Vagina (tissue), 2 donors: ENCODE measurements at regions not wholly inside any gene's neighbourhood (a gene's known extent, or its start where the extent isn't known, plus 50 kb on each side); places are given as distances from the start of the nearest gene placed in this dataset.
"Not testable (repeated sequence)": the region's sequence is repeated elsewhere in the genome, so short reads cannot be mapped to it uniquely, and the experiment has no call there.

Experiments used
- DNase-seq, 2 donors: peaks; one replicate each; pipeline ENCODE4 v3.0.0-alpha.2; 2017; ENCODE audit errors: extremely low spot score in 2 of 2
- H3K27ac ChIP-seq: fragments of 200-600 bp; sonication (generic); one replicate; pipeline ENCODE4 v1.5.1; 2019
- H3K27me3 ChIP-seq: fragments of 200-600 bp; sonication (generic); one replicate; pipeline ENCODE4 v1.5.1; 2019
- H3K36me3 ChIP-seq, 2 donors: fragments of 200-600 bp; sonication (generic); one replicate each; pipeline ENCODE4 v1.5.1; 2017 to 2019
- H3K4me1 ChIP-seq: fragments of 200-600 bp; sonication (generic); one replicate; pipeline ENCODE4 v1.5.1; 2019
- H3K4me3 ChIP-seq, 2 donors: fragments of 200-600 bp; sonication (generic); 1 replicate in 1 of 2; 2 replicates in 1 of 2; pipeline ENCODE4 v1.5.1; 2016 to 2019
- H3K9me3 ChIP-seq: fragments of 200-600 bp; sonication (generic); one replicate; pipeline ENCODE4 v1.5.1; 2019
- POLR2A ChIP-seq, 2 donors: fragments of 450-650 bp; IDR thresholded peaks; one replicate each; pipeline ENCODE4 v1.6.1; 2017; ENCODE audit warnings: antibody characterized with exemption in 2 of 2, mild to moderate bottlenecking in 2 of 2, moderate library complexity in 2 of 2
- POLR2AphosphoS5 ChIP-seq, 2 donors: sonication (generic); formaldehyde crosslinking; IDR thresholded peaks; one replicate each; pipeline ENCODE4 v1.9.0; 2017; ENCODE audit warnings: antibody characterized with exemption in 2 of 2, mild to moderate bottlenecking in 2 of 2, low read depth in 1 of 2; ENCODE audit not compliant: insufficient read depth in 1 of 2
- intact Hi-C: fragments of 100-400 bp; cut with DNase I; formaldehyde crosslinking; loops from one replicate; pipeline ENCODE4 v1.15.1; 2023
- TF ChIP-seq, protein P1 (sequence below), 3 experiments: fragments of 450-650 bp in 2 of 3; fragments of 200-600 bp in 1 of 3; sonication (generic) in 1 of 3; IDR thresholded peaks; one replicate each; pipeline ENCODE4 v1.5.1; 2017 to 2019; ENCODE audit warnings: antibody characterized with exemption in 3 of 3, mild to moderate bottlenecking in 2 of 3, moderate library complexity in 2 of 3

DNA sequence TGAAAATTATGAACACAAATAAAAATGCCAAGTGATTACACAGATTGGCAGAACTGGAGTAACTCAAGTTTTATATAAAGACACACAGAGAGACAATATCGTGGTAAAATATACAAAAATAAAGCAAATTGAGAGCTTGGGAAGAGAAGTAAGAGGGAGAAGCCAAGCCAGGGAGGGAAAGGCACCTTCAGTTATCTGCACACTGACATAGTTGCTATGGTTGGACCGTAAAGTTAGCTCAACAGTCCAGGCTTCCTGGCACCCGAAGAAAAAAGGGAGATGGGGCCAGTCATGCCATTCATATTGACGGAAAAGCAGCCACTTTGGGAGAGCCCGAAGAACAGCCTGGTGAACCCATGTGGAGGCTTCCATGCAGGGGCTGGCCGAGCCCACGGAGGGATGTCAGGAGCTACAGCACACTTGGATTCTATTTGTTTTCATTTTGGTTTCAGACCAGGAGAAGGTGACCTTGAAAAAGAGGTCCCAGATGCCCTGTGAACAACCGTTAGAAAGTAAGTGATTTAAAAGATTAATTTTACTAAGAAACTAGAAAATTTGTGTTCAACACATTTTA, 177.1 kb upstream of the IRF2BP2 start:
- H3K27me3 ChIP-seq, H3K36me3 ChIP-seq, H3K27ac ChIP-seq, H3K4me1 ChIP-seq, intact Hi-C loops, H3K9me3 ChIP-seq, H3K4me3 ChIP-seq, DNase-seq: not testable (repeated sequence)

DNA sequence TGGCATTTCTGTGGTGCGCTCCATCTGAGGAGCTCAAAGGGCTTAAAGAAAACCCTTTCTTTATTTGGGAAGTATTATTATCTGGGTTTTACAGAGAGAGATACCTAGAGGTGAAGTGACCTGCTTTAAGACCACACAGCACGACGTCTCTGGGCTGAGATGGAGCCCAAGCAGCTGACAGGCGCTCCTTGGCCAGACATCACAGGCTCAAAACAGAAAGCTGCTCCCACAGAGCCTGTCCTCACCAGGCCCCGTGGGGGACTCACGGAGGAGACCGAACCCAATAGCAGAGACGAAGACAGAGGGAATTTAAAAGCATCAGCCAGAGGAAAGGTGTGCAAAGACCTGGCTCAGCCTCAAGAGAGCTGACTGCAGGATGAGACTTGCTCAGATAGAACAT, 175.9 kb upstream of the IRF2BP2 start:
- H3K4me1 ChIP-seq, DNase-seq, H3K27me3 ChIP-seq, H3K4me3 ChIP-seq, H3K9me3 ChIP-seq, H3K27ac ChIP-seq, H3K36me3 ChIP-seq, intact Hi-C loops: not testable (repeated sequence)

DNA sequence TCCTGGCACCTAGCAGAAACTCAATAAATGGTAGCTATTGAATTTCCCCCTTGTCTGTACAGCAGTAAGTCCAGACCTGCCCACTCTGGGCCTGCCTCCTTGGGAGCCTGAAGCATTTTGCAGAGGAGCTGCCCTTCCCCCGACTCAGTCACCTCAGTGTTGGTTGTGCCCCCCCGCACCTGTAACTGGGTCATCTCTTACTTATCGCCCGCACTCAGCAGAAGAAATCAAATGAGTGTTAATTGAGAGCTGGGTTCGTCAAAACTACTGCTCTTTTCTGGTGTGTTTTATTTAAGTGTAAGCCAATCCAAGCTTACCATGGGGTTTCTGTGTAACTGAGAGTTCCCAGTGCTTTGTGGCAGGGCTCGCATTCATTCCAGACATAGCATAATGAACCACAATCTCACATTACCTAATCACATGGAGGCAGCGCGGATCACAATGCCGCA, 175.5 kb upstream of the IRF2BP2 start:
- H3K4me1 ChIP-seq, H3K4me3 ChIP-seq, H3K9me3 ChIP-seq, intact Hi-C loops, H3K36me3 ChIP-seq, DNase-seq, H3K27me3 ChIP-seq, H3K27ac ChIP-seq: not testable (repeated sequence)

DNA sequence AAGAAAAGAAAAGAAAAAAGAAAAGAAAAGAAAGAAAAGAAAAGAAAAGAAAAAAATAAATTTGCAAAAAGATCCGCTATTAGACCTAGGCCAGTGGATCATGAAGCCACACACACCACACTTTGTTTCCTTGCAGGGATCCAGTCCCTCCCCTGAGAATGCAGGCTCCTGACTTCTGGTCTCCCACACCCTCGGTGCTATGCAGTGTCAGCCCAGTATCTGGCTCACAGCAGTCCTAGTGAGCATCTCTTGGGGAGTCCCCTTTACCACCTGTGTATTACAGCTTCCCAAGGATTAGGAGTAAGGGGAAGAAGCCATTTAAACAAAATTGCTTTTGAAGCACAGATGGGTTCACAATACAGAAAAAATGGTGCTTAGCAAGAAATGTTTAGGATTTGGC, 174.1 kb upstream of the IRF2BP2 start:
- not testable (repeated sequence) for DNase-seq

DNA sequence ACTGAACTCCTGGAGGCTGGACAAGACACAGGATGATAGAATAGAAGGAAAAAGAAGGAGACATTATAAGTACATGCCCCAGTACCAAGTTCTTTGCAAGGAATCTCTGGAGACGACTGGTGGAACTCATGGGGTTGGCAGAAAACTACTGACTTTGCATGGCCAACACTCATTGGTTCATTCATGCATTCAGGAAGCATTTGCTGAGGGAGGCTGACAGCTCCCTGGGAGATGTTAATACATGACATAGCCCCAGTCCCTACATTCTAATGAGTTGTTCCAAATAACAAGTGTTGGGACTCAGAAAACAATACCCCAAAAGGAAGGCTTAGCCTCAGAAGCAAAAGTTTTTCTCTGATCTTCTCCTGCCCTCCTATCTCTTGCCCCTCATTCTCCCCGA, 172.8 kb upstream of the IRF2BP2 start:
- Histone ChIP-seq H3K27ac (no peak overlapping the region), H3K4me3 (no peak overlapping the region), H3K27me3 (no peaks in the 10 kb centered on the region), H3K36me3 (no peaks in the 10 kb centered on the region), H3K4me1 (no peaks in the 10 kb centered on the region), H3K9me3 (no peaks in the 10 kb centered on the region)
- no peak for DNase-seq
- intact Hi-C loops = no loop called here
- TF ChIP-seq, protein P1, sequence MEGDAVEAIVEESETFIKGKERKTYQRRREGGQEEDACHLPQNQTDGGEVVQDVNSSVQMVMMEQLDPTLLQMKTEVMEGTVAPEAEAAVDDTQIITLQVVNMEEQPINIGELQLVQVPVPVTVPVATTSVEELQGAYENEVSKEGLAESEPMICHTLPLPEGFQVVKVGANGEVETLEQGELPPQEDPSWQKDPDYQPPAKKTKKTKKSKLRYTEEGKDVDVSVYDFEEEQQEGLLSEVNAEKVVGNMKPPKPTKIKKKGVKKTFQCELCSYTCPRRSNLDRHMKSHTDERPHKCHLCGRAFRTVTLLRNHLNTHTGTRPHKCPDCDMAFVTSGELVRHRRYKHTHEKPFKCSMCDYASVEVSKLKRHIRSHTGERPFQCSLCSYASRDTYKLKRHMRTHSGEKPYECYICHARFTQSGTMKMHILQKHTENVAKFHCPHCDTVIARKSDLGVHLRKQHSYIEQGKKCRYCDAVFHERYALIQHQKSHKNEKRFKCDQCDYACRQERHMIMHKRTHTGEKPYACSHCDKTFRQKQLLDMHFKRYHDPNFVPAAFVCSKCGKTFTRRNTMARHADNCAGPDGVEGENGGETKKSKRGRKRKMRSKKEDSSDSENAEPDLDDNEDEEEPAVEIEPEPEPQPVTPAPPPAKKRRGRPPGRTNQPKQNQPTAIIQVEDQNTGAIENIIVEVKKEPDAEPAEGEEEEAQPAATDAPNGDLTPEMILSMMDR (IDR thresholded peaks at IDR 0.05) = no peak
- no peak for TF ChIP-seq POLR2A (IDR thresholded peaks at IDR 0.05)
- TF ChIP-seq POLR2AphosphoS5 (IDR thresholded peaks at IDR 0.05; ENCODE audit: insufficient read depth in 1 of 2, low read depth in 1 of 2) = no peak

More for the DNA sequence above, 174.1 kb upstream of the IRF2BP2 start:
- H3K27ac ChIP-seq, intact Hi-C loops, H3K9me3 ChIP-seq, H3K36me3 ChIP-seq, H3K4me1 ChIP-seq, H3K4me3 ChIP-seq, H3K27me3 ChIP-seq: not testable (repeated sequence)

DNA sequence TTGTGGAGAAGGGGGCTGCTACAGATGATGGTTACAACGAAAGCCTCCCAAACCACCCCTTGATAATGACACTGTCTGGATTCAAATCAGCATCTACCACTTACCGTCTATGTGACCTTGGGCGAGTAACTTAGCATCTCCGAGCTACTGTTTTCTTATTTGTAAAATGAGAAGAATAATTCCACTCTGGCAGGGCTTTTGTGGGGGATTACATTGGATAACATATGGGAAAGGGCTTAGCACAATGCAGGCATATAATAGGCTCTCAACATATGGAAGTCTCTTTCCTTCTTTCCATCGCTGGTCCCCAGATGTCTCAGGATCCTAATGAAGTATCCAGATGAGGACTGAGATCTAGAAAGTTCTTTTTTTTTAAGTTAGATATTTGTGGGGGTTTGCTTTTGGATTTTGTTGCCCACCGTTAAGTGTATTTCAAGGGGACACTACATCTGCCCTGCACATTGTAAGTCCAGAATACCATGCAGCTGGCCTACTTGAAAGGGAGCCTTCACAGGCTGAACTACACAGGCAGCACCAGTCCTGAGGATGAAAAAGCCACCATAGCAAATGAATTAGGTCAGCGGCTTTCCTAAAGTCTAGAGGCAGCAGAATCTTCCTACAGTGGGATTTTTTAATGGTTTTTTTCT, 172.2 kb upstream of the IRF2BP2 start:
- H3K4me1 ChIP-seq = no peaks in the 10 kb centered on the region
- no peaks in the 10 kb centered on the region for H3K36me3 ChIP-seq
- no peak overlapping the region for H3K4me3 ChIP-seq
- H3K27me3 ChIP-seq = no peaks in the 10 kb centered on the region
- no peak for DNase-seq
- intact Hi-C loops = no loop called here
- no peaks in the 10 kb centered on the region for H3K9me3 ChIP-seq
- TF ChIP-seq, protein P1 (IDR thresholded peaks at IDR 0.05) = peak in 1 of 3 experiments; percentile 11
- TF ChIP-seq POLR2A (IDR thresholded peaks at IDR 0.05) (no peak), POLR2AphosphoS5 (IDR thresholded peaks at IDR 0.05; ENCODE audit: insufficient read depth in 1 of 2, low read depth in 1 of 2) (no peak)
- no peak overlapping the region for H3K27ac ChIP-seq

DNA sequence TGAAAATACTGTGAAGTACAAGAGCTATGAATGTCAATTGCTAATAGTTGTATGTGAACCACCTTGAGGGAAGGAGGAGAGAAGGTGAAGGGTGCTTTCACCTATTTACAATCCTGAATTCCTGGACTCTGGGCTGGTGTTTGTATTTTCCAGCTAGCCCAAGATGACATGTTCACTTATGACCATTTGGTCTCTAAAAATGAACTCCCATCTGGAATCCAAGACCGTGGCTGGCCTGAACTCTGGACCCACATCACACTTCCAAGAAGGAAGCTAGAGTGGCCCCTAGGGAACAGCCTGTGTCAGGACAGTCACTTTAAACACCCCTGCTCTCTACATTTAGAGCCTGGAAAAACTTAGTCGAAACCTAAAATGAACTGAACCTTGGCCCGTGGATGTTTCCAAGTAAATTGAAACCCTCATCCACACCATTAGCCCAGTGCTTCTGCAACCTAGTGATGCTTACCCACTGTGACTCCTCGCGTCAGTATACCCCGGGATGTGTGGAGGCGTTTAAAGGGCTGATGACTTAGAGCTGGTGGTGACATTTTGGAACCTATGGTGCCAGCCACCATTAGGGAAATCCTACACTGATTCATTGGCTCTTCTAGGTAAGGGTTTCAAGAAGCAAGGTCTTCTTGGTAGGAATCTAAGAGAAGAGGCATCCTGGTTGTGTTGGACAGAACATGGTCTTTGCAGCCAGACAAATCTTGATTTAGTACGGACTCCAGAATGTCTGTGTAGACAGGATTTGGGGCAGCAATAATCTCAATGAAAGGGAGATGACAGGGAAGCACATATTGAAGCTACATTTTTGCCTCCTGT, 171.5 kb upstream of the IRF2BP2 start:
- H3K36me3 ChIP-seq = no peaks in the 10 kb centered on the region
- intact Hi-C loops = no loop called here
- H3K9me3 ChIP-seq = no peaks in the 10 kb centered on the region
- H3K4me3 ChIP-seq = no peak overlapping the region
- H3K4me1 ChIP-seq = no peaks in the 10 kb centered on the region
- no peaks in the 10 kb centered on the region for H3K27me3 ChIP-seq
- DNase-seq = no peak
- H3K27ac ChIP-seq = no peak overlapping the region
- no peak for TF ChIP-seq POLR2AphosphoS5 (IDR thresholded peaks at IDR 0.05; ENCODE audit: insufficient read depth in 1 of 2, low read depth in 1 of 2)
- TF ChIP-seq, protein P1 (IDR thresholded peaks at IDR 0.05) = no peak
- no peak for TF ChIP-seq POLR2A (IDR thresholded peaks at IDR 0.05)
